Tibial nerve (tissue), 3 donors: ENCODE measurements at regions not wholly inside any gene's neighbourhood (a gene's known extent, or its start where the extent isn't known, plus 50 kb on each side); places are given as distances from the start of the nearest gene placed in this dataset.

Experiments
- POLR2A ChIP-seq, 2 donors: fragments of 450-650 bp; IDR thresholded peaks; one replicate each; pipeline ENCODE4 v1.6.1; 2017; ENCODE audit warnings: antibody characterized with exemption in 2 of 2, mild to moderate bottlenecking in 2 of 2, moderate library complexity in 2 of 2
- TF ChIP-seq, protein P1 (sequence below), 5 experiments: fragments of 200-600 bp in 3 of 5; fragments of 450-650 bp in 2 of 5; sonication (generic) in 3 of 5; IDR thresholded peaks; one replicate each; pipeline ENCODE4 v1.5.1; 2016 to 2019; ENCODE audit warnings: antibody characterized with exemption in 5 of 5, mild to moderate bottlenecking in 3 of 5, moderate library complexity in 2 of 5

DNA sequence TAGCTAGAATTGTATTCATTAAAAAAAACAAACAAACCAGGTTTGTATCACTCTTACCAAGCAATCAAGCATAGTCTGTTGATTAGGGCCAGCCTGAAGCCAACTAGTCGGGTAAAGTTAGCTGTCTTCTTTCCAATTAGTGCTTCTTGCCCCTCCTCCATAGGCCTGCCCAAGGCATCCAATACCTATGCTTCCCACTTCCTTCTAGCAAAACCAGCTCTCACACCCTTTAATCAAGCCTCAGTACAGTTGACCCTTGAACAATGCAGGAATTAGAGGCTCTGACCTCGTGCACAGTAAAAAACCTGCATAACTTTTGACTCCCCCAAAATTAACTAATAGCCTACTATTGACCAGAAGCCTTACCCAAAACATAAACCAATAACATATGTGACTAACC lies 119.1 kb upstream of the DTNBP1 start:
- TF ChIP-seq, protein P1, sequence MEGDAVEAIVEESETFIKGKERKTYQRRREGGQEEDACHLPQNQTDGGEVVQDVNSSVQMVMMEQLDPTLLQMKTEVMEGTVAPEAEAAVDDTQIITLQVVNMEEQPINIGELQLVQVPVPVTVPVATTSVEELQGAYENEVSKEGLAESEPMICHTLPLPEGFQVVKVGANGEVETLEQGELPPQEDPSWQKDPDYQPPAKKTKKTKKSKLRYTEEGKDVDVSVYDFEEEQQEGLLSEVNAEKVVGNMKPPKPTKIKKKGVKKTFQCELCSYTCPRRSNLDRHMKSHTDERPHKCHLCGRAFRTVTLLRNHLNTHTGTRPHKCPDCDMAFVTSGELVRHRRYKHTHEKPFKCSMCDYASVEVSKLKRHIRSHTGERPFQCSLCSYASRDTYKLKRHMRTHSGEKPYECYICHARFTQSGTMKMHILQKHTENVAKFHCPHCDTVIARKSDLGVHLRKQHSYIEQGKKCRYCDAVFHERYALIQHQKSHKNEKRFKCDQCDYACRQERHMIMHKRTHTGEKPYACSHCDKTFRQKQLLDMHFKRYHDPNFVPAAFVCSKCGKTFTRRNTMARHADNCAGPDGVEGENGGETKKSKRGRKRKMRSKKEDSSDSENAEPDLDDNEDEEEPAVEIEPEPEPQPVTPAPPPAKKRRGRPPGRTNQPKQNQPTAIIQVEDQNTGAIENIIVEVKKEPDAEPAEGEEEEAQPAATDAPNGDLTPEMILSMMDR (IDR thresholded peaks at IDR 0.05), result no peak
- no peak for TF ChIP-seq POLR2A (IDR thresholded peaks at IDR 0.05)
